ENCODE measurements at regions not wholly inside any gene's neighbourhood (a gene's known extent, or its start where the extent isn't known, plus 50 kb on each side); places are given as distances from the start of the nearest gene placed in this dataset.

- H3K27me3 ChIP-seq, result no peaks in the 10 kb centered on the region
- DNase-seq (ENCODE audit: low spot score), result no peak
- H3K4me1 ChIP-seq (ENCODE audit: insufficient read depth), result no peaks in the 10 kb centered on the region
- no peak overlapping the region for H3K4me3 ChIP-seq
- H3K79me2 ChIP-seq, result no peaks in the 10 kb centered on the region
- H4K20me1 ChIP-seq (ENCODE audit: insufficient read depth, poor library complexity, severe bottlenecking), result no peaks in the 10 kb centered on the region
- H3K27ac ChIP-seq, result no peak overlapping the region
- TF ChIP-seq EZH2 (IDR thresholded peaks at IDR 0.05; ENCODE audit: borderline replicate concordance) (no peak), EZH2phosphoT487 (IDR thresholded peaks at IDR 0.05; ENCODE audit: low read depth, severe bottlenecking, unreplicated experiment) (no peak)
- TF ChIP-seq, protein P1, sequence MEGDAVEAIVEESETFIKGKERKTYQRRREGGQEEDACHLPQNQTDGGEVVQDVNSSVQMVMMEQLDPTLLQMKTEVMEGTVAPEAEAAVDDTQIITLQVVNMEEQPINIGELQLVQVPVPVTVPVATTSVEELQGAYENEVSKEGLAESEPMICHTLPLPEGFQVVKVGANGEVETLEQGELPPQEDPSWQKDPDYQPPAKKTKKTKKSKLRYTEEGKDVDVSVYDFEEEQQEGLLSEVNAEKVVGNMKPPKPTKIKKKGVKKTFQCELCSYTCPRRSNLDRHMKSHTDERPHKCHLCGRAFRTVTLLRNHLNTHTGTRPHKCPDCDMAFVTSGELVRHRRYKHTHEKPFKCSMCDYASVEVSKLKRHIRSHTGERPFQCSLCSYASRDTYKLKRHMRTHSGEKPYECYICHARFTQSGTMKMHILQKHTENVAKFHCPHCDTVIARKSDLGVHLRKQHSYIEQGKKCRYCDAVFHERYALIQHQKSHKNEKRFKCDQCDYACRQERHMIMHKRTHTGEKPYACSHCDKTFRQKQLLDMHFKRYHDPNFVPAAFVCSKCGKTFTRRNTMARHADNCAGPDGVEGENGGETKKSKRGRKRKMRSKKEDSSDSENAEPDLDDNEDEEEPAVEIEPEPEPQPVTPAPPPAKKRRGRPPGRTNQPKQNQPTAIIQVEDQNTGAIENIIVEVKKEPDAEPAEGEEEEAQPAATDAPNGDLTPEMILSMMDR (IDR thresholded peaks at IDR 0.05; ENCODE audit: poor library complexity), result no peak
- no peaks in the 10 kb centered on the region for H3K9me3 ChIP-seq (ENCODE audit: low read depth)
- H3K9me2 ChIP-seq (replicated peaks; ENCODE audit: insufficient read depth), result no peaks in the 10 kb centered on the region
- no peak overlapping the region for H2AFZ ChIP-seq
- H3K36me3 ChIP-seq (replicated peaks; ENCODE audit: insufficient read depth, low read depth), result no peaks in the 10 kb centered on the region
- WGBS (ENCODE audit: low lambda C conversion rate, missing lambda C conversion rate), result 87% methylated on average over 1 of the region's 1 CpG
- H3K4me2 ChIP-seq, result no peak overlapping the region
Measured at GRCh38 chr5:67831048-67831447, 384.5 kb upstream of the PIK3R1 start.

- no peak overlapping the region for H3K4me3 ChIP-seq
- no peaks in the 10 kb centered on the region for H3K36me3 ChIP-seq (replicated peaks; ENCODE audit: insufficient read depth, low read depth)
- no peak overlapping the region for H3K27ac ChIP-seq
- H3K9me3 ChIP-seq (ENCODE audit: low read depth), result no peaks in the 10 kb centered on the region
- no peak for DNase-seq (ENCODE audit: low spot score)
- no peaks in the 10 kb centered on the region for H3K79me2 ChIP-seq
- TF ChIP-seq, protein P1 (IDR thresholded peaks at IDR 0.05; ENCODE audit: poor library complexity), result no peak
- TF ChIP-seq EZH2 (IDR thresholded peaks at IDR 0.05; ENCODE audit: borderline replicate concordance), result no peak
- no peak for TF ChIP-seq EZH2phosphoT487 (IDR thresholded peaks at IDR 0.05; ENCODE audit: low read depth, severe bottlenecking, unreplicated experiment)
- no peaks in the 10 kb centered on the region for H3K9me2 ChIP-seq (replicated peaks; ENCODE audit: insufficient read depth)
- H3K27me3 ChIP-seq, result no peaks in the 10 kb centered on the region
- no peak overlapping the region for H3K4me2 ChIP-seq
- H2AFZ ChIP-seq, result no peak overlapping the region
- no peaks in the 10 kb centered on the region for H4K20me1 ChIP-seq (ENCODE audit: insufficient read depth, poor library complexity, severe bottlenecking)
- 96% methylated on average over 7 of the region's 7 CpGs for WGBS (ENCODE audit: low lambda C conversion rate, missing lambda C conversion rate)
- H3K4me1 ChIP-seq (ENCODE audit: insufficient read depth), result no peaks in the 10 kb centered on the region
Measured at GRCh38 chr5:67827541-67827940, 388.0 kb upstream of the PIK3R1 start.

GRCh38 chr5:67824852-67825251 lies 390.7 kb upstream of the PIK3R1 start:
- H3K9me3 ChIP-seq (ENCODE audit: low read depth), result no peaks in the 10 kb centered on the region
- H4K20me1 ChIP-seq (ENCODE audit: insufficient read depth, poor library complexity, severe bottlenecking), result no peaks in the 10 kb centered on the region
- H3K4me2 ChIP-seq, result no peak overlapping the region
- DNase-seq (ENCODE audit: low spot score), result no peak
- no peak for TF ChIP-seq EZH2 (IDR thresholded peaks at IDR 0.05; ENCODE audit: borderline replicate concordance)
- no peak for TF ChIP-seq EZH2phosphoT487 (IDR thresholded peaks at IDR 0.05; ENCODE audit: low read depth, severe bottlenecking, unreplicated experiment)
- TF ChIP-seq, protein P1 (IDR thresholded peaks at IDR 0.05; ENCODE audit: poor library complexity), result no peak
- 87% methylated on average over 3 of the region's 3 CpGs for WGBS (ENCODE audit: low lambda C conversion rate, missing lambda C conversion rate)
- H2AFZ ChIP-seq, result no peak overlapping the region
- H3K27me3 ChIP-seq, result no peaks in the 10 kb centered on the region
- H3K79me2 ChIP-seq, result no peaks in the 10 kb centered on the region
- H3K36me3 ChIP-seq (replicated peaks; ENCODE audit: insufficient read depth, low read depth), result no peaks in the 10 kb centered on the region
- H3K4me1 ChIP-seq (ENCODE audit: insufficient read depth), result no peaks in the 10 kb centered on the region
- no peaks in the 10 kb centered on the region for H3K9me2 ChIP-seq (replicated peaks; ENCODE audit: insufficient read depth)
- H3K27ac ChIP-seq, result no peak overlapping the region
- H3K4me3 ChIP-seq, result no peak overlapping the region

GRCh38 chr5:67817652-67818051 lies 397.9 kb upstream of the PIK3R1 start:
- Histone ChIP-seq H3K4me3 (no peak overlapping the region), H3K9me3 (ENCODE audit: low read depth) (no peaks in the 10 kb centered on the region), H3K27ac (no peak overlapping the region), H3K4me2 (no peak overlapping the region), H2AFZ (no peak overlapping the region), H3K9me2 (replicated peaks; ENCODE audit: insufficient read depth) (no peaks in the 10 kb centered on the region), H3K79me2 (no peaks in the 10 kb centered on the region), H3K27me3 (no peaks in the 10 kb centered on the region), H3K4me1 (ENCODE audit: insufficient read depth) (peaks cover 22% of the 10 kb centered on the region), H3K36me3 (replicated peaks; ENCODE audit: insufficient read depth, low read depth) (no peaks in the 10 kb centered on the region), H4K20me1 (ENCODE audit: insufficient read depth, poor library complexity, severe bottlenecking) (no peaks in the 10 kb centered on the region)
- no peak for DNase-seq (ENCODE audit: low spot score)
- 93% methylated on average over 14 of the region's 14 CpGs for WGBS (ENCODE audit: low lambda C conversion rate, missing lambda C conversion rate)
- TF ChIP-seq, protein P1 (IDR thresholded peaks at IDR 0.05; ENCODE audit: poor library complexity), result no peak
- TF ChIP-seq EZH2phosphoT487 (IDR thresholded peaks at IDR 0.05; ENCODE audit: low read depth, severe bottlenecking, unreplicated experiment), result no peak
- no peak for TF ChIP-seq EZH2 (IDR thresholded peaks at IDR 0.05; ENCODE audit: borderline replicate concordance)

Data from hepatocyte (in vitro differentiated cells).